Stimulated activated effector memory CD8-positive, alpha-beta T cell treated with anti-CD3 and anti-CD28 coated beads, Interleukin-12 subunit alpha, Interleukin-12 subunit beta, amount 100 ng/mL, for 72 hours (primary cell): ENCODE measurements at regions not wholly inside any gene's neighbourhood (a gene's known extent, or its start where the extent isn't known, plus 50 kb on each side); places are given as distances from the start of the nearest gene placed in this dataset.

Experiments
- ATAC-seq: fragments of 150-1000 bp; cut with Tn5 transposase; 2 replicates; pipeline ENCODE4 v1.10.0; 2021
- DNase-seq, 2 donors: peaks; one replicate each; pipeline ENCODE4 v3.0.0; 2021 to 2022; ENCODE audit warnings: low spot score in 2 of 2
- H3K27ac Mint-ChIP-seq: one replicate; pipeline ENCODE4 v1.8.0; 2022; ENCODE audit warnings: mild to moderate bottlenecking, mixed read lengths
- H3K36me3 Mint-ChIP-seq: one replicate; pipeline ENCODE4 v1.8.0; 2022; ENCODE audit warnings: mild to moderate bottlenecking, mixed read lengths
- H3K4me1 Mint-ChIP-seq: one replicate; pipeline ENCODE4 v1.8.0; 2022; ENCODE audit warnings: mixed read lengths
- H3K4me3 Mint-ChIP-seq: one replicate; pipeline ENCODE4 v1.8.0; 2022; ENCODE audit warnings: mild to moderate bottlenecking, mixed read lengths
- H3K9me3 Mint-ChIP-seq: one replicate; pipeline ENCODE4 v1.8.0; 2022; ENCODE audit warnings: mixed read lengths

DNA sequence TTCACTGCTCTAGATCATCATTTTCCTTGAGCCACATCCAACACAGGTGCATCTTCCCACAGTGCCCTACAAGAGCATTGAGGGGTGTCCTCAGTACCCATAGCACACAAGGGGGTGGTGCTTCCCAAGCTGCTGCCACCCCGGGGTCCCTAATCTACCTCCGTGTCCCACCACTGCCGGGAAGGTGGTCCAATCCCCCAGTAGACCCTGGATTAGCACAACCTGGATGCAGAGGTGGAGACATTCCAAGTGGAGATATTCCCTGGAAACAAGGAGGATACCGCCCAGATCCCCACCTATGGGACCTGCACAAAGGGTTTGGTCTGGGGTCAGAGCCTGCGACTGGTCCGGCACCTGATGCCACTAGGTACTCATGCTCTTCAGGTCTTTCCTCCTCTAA lies 284.8 kb upstream of the PPP2R2D start:
- Mint-ChIP-seq H3K27ac (no peak overlapping the region), H3K36me3 (no peaks in the 10 kb centered on the region), H3K4me3 (no peak overlapping the region), H3K9me3 (no peaks in the 10 kb centered on the region), H3K4me1 (no peaks in the 10 kb centered on the region)
- no peak for DNase-seq
- ATAC-seq = no peak

DNA sequence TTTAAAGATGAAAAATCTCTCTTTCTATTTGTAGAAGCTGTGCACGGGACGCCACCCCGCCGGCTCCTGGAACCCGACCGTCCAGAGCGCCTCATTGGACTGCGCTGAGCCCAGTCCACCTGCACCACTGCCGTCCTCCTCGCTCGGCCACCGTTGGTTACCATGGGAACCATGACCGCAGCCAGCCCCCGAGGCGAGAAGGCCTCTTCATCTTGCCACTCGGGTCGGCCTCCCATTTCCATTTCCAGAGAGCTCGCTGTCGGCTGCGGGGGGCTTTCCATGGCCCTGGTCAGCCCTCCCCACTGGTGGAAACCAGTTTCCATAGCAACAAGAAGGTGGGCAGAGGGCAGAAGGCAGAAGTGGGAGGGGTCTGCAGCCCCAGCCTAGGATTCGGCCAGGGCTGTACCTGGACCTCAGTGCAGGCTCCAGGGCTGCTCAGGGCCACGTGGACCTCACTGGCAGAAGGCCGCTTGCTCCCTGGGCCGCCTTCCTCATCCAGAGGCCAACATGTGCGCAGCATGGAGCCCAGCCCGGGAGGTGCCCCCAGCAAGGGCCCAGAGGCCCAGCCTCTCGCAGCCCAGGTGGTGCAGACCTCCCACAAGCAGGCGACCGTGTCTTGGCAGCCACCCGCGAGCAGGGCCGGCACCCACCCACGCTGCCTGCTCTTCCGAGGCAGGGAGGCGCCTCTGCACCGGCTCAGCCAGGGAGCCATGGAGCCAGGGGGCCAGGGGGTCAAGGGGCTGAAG lies 283.5 kb upstream of the PPP2R2D start:
- no peaks in the 10 kb centered on the region for H3K36me3 Mint-ChIP-seq

DNA sequence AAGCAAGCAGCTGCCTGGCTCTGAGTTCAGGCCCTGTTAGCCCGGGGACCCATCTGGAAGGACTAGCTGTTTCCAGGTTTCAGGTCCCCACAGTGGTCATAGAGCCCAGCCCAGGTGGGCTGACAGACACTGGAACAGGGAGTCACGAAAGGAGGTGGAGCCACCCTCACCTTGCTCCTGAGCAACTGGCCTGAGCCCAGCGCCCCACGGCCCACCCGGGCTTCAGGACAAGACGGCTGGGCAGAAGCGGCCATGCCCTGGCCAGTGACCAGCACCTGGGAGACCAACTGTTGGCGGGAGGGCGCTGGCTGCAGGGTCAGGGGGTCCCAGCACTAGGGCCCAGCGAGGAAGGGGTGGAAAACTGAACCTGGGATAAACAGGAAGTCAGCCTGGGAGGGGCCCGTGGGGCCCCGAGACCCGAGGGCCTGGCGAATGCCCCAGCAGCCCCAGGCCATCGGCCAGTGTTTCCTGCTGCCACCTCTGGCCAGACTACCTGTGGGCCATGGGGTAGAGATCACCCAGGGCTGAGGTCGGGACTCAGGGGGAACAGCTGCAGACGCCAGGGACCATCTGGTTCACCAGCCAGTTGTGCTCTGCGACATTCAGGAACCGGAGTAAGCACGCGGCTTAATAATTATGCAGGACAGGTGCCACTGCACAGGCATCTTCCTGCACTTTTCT lies 282.1 kb upstream of the PPP2R2D start:
- ATAC-seq = no peak
- Mint-ChIP-seq H3K4me1 (no peaks in the 10 kb centered on the region), H3K4me3 (no peak overlapping the region)

More for the DNA sequence above, 283.5 kb upstream of the PPP2R2D start:
- DNase-seq (no peak), ATAC-seq (no peak)
- H3K27ac Mint-ChIP-seq = no peak overlapping the region
- no peak overlapping the region for H3K4me3 Mint-ChIP-seq
- H3K4me1 Mint-ChIP-seq = no peaks in the 10 kb centered on the region
- no peaks in the 10 kb centered on the region for H3K9me3 Mint-ChIP-seq

DNA sequence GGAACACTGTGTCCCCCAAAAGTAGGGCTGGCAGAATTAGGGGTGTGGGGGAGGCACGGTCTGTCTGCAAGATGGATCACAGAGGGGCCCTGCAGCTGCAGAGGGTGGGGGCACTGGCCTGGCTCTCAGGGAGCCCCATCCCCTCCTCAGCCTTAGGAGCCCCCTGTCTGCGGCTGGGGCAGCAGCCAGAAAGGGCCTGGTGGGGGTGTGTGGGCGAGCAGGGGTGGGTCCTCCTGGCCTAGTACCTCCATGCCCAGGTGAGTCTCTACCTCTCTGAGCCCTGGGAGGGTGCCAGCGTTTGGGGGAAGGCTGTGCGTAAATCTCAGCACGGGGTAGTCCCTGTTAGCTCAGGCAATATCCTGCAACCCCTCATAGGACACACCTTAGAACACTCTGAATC lies 280.5 kb upstream of the PPP2R2D start:
- Mint-ChIP-seq H3K4me3 (no peak overlapping the region), H3K36me3 (no peaks in the 10 kb centered on the region), H3K27ac (no peak overlapping the region), H3K9me3 (no peaks in the 10 kb centered on the region), H3K4me1 (no peaks in the 10 kb centered on the region)
- DNase-seq (no peak), ATAC-seq (peak; percentile 16)

More for the DNA sequence above, 282.1 kb upstream of the PPP2R2D start:
- H3K36me3 Mint-ChIP-seq = no peaks in the 10 kb centered on the region
- no peak overlapping the region for H3K27ac Mint-ChIP-seq
- no peak for DNase-seq
- no peaks in the 10 kb centered on the region for H3K9me3 Mint-ChIP-seq

DNA sequence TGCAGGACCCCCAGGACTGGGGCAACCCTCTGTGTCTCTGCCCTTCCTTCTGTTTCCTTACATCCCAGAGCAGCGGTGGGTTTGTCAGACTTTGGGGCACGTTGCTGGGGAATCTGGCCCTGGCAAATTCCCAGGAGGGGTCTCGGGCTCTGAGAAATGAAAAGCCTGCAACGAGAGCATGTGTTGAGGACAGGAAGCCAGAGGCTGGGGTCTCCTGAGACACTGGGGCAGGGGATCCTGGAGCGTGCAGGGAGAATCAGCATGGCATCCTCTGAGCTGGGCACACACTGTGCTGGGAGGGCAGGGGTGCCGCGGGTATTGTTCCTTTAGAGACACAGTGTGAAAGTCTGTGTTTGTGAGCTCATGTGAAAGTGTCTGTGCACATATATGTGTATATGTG lies 279.9 kb upstream of the PPP2R2D start:
- Mint-ChIP-seq H3K36me3 (no peaks in the 10 kb centered on the region), H3K9me3 (no peaks in the 10 kb centered on the region), H3K4me1 (no peaks in the 10 kb centered on the region), H3K27ac (no peak overlapping the region), H3K4me3 (no peak overlapping the region)
- no peak for ATAC-seq
- DNase-seq = no peak

DNA sequence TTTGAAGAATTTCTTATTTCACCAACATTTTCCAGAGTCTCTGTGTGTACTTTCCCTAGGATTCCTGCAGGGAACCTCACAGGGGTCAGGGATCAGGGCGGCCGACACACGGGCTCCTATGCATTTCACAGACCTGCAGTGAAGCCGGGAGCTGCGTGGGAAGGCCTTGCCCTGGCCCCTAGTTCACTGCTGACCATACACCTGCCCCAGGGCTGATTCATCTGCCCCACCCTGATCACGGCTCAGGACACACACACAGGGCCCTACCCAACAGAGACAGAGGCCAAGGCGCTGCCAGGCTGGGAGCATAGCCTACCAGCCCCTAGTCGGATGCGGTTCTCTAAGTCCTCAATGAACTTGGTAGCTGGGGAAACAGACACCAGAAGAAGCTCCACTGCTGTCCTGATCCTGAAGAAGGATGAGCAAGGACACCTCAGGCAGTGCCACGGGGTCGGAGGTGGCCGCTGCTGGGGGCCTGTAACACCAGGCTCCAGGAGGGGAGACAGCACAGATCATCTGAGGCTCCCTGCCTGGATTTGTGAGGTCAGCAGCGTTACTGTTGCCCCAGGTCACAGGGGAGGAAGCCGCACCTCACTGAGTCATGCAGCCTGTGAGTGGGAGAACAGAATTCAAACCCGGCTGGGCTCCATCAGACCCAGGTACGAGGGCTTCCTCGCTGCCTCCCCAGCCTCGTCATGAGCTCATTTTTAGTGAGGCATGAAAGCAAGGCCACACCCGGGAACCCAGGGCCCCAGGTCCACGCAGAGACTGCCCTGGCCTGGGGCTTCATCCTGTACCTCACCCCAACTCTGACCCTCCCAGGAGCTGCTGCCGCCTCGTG lies 278.8 kb upstream of the PPP2R2D start:
- no peaks in the 10 kb centered on the region for H3K36me3 Mint-ChIP-seq
- H3K9me3 Mint-ChIP-seq = no peaks in the 10 kb centered on the region
- no peaks in the 10 kb centered on the region for H3K4me1 Mint-ChIP-seq
- no peak overlapping the region for H3K4me3 Mint-ChIP-seq
- DNase-seq (no peak), ATAC-seq (no peak)
- H3K27ac Mint-ChIP-seq = no peak overlapping the region

DNA sequence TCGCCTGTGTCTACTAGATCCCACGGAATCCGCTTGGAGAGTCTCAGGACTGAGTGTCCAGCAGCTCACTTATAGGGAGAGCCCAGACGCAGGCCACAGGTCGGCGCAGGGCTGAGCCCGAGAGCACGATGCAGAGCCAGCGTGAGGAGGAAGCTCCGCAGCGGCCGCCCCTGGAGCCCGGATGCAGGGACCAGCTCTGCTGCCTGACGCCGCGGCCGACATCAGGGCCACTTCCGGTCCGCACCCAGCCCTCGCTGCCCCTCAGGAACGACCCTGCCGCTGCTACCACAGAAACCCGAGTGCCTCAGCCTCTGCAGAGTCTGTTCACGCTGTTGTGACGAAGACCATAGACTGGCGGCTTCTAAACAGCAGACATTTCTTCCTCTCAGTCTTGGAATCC lies 275.8 kb upstream of the PPP2R2D start:
- Mint-ChIP-seq H3K36me3 (no peaks in the 10 kb centered on the region), H3K9me3 (peaks cover 7% of the 10 kb centered on the region), H3K4me1 (no peaks in the 10 kb centered on the region), H3K4me3 (no peak overlapping the region), H3K27ac (no peak overlapping the region)
- DNase-seq = no peak
- ATAC-seq = no peak

DNA sequence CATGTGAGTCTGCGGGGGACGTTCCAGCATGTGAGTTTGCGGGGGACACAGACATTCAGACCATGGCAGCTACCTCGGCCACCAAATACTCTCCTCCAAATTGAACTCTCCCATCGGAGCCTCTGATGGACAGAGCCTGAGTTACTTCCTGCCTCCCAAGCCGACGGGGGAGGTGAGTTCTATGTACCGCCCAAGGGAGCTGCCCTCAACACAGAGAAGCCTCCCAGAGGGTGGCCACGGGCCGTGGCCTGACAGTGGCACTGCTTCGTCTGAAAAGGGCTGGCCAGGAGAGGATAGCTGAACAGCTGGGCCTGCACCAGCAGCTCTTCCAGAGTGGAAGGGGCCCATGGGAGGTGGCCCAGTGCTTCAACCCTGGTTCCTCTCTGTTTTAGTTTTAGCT lies 274.5 kb upstream of the PPP2R2D start:
- DNase-seq = no peak
- no peak for ATAC-seq
- H3K36me3 Mint-ChIP-seq = no peaks in the 10 kb centered on the region
- peaks cover 7% of the 10 kb centered on the region for H3K9me3 Mint-ChIP-seq
- H3K27ac Mint-ChIP-seq = no peak overlapping the region
- H3K4me1 Mint-ChIP-seq = no peaks in the 10 kb centered on the region
- H3K4me3 Mint-ChIP-seq = no peak overlapping the region

DNA sequence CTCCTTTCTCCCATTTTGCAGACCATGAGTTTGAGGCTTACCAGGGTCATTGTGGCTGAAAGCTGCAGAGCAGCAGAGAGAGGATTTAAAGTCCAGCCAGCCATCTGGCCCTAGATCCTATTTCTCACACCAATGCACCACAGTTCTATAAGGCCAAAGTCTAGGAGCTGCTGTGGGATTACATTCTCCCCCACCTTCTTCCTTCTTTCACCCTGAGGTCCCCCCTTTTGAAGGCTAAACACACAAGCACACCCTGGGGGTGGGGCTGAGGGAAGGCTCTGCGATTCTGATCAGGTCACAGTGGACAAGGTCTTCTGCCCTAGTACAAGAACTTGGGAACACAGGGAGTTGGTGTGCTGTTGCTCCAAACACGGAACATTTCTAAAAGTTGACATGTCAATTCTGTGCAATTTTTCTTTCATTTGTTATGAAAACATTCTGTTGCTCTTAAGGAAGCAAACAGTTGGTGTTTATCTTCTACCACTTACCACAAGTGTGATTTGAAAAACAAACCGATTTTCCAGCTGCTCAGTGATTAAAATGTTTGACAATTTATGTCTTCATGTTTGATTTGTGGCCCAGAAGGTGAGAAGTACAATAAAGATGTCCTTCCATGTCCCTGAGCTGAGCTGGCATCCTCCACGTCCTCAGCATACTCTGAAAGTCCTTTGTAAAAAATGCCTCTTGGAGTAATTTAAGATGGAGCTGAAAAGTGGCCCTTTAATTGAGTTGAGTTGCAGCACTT lies 271.6 kb upstream of the PPP2R2D start:
- Mint-ChIP-seq H3K4me1 (no peaks in the 10 kb centered on the region), H3K4me3 (no peak overlapping the region), H3K9me3 (peaks cover 7% of the 10 kb centered on the region), H3K27ac (no peak overlapping the region), H3K36me3 (no peaks in the 10 kb centered on the region)
- no peak for ATAC-seq
- DNase-seq = peak in 1 of 2 donors; percentile 25

DNA sequence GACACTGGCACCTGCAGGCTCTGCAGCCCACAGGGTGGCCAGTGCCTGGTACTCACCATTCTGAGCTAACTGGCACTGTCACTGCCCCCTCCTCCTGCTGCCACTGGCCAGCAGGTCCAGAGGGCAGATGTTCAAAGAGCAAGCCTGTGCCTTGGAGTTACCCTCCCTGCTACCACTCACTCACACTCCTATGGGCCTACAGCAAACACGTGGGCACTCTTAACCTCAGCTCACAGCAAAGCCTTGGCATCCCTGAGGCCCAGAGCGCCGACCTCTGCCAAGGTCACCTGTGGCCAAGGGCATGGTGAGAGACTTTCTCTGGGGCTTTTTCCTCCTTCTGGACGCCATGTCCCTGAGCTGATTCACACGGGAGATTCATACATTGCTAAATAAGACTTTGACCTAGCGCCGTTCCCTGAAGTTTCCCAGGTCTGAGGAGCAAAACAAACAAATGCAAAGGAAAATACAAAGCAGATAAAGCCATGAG lies 270.0 kb upstream of the PPP2R2D start:
- no peaks in the 10 kb centered on the region for H3K4me1 Mint-ChIP-seq
- H3K27ac Mint-ChIP-seq = no peak overlapping the region
- no peaks in the 10 kb centered on the region for H3K36me3 Mint-ChIP-seq
- peaks cover 8% of the 10 kb centered on the region for H3K9me3 Mint-ChIP-seq
- no peak overlapping the region for H3K4me3 Mint-ChIP-seq
- ATAC-seq (peak; percentile 19), DNase-seq (peak in 1 of 2 donors; percentile 20)

DNA sequence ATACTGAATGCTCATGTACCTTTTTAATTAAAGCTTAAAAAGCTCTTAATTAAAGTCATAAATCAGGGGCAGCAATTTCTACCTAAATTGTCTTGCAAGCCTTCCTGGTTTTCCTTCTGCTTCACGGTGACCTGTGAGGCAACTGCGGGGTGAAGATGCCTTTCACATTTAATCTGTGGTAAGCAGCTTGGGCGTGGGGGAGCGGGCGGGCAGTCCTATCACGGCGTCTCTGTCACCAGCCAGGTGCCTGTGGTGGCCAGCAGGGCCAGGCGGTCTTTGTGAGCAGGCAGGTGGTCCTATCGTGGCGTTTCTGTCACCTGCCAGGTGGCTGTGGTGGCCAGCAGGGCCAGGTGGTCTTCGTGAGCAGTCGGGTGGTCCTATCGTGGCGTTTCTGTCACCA lies 269.2 kb upstream of the PPP2R2D start:
- H3K9me3 Mint-ChIP-seq = peaks cover 10% of the 10 kb centered on the region
- H3K27ac Mint-ChIP-seq = no peak overlapping the region
- no peak overlapping the region for H3K4me3 Mint-ChIP-seq
- DNase-seq (no peak), ATAC-seq (no peak)
- H3K4me1 Mint-ChIP-seq = no peaks in the 10 kb centered on the region
- no peaks in the 10 kb centered on the region for H3K36me3 Mint-ChIP-seq

DNA sequence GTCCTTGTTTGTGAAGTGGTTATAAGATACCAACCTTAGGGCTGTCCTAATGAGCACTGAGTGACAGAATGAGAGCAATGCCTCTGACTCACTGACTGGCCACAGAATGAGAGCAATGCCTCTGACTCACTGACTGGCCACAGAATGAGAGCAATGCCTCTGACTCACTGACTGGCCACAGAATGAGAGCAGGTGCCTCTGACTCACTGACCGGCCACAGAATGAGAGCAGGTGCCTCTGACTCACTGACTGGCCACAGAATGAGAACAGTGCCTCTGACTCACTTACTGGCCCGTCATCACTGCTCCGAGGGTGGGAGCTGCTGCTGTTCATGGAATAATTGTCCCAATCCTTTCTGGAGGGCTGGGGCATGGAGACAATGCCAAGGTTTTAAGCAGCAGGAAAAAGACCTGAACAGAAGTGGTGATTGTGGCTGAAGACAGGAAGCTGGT lies 265.2 kb upstream of the PPP2R2D start:
- Mint-ChIP-seq H3K36me3 (no peaks in the 10 kb centered on the region), H3K4me1 (no peaks in the 10 kb centered on the region), H3K4me3 (no peak overlapping the region), H3K9me3 (peaks cover 3% of the 10 kb centered on the region), H3K27ac (no peak overlapping the region)
- peak; percentile 60 for ATAC-seq
- no peak for DNase-seq

DNA sequence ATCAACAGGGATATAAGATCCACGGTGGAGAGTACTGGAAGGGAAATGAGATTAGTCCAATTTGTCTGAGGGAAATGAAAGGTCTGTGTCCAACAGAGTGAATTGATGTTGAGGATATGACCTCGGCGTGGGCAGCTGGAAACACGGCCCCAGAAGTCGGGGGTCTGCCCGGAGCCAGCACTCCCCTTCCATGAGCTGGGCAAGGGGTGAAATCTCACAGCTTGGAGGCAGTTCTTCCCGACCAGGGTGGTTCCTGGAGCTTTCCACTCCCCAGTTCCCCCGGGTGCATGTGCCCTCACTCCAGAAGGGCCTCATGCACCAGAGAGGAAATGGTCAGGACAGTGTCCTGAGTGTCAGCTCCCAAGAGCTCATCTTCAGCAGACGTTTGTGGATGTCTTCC lies 264.7 kb upstream of the PPP2R2D start:
- Mint-ChIP-seq H3K36me3 (no peaks in the 10 kb centered on the region), H3K27ac (no peak overlapping the region), H3K9me3 (peaks cover 3% of the 10 kb centered on the region), H3K4me3 (no peak overlapping the region), H3K4me1 (no peaks in the 10 kb centered on the region)
- DNase-seq (peak in 1 of 2 donors; percentile 35), ATAC-seq (no peak)

DNA sequence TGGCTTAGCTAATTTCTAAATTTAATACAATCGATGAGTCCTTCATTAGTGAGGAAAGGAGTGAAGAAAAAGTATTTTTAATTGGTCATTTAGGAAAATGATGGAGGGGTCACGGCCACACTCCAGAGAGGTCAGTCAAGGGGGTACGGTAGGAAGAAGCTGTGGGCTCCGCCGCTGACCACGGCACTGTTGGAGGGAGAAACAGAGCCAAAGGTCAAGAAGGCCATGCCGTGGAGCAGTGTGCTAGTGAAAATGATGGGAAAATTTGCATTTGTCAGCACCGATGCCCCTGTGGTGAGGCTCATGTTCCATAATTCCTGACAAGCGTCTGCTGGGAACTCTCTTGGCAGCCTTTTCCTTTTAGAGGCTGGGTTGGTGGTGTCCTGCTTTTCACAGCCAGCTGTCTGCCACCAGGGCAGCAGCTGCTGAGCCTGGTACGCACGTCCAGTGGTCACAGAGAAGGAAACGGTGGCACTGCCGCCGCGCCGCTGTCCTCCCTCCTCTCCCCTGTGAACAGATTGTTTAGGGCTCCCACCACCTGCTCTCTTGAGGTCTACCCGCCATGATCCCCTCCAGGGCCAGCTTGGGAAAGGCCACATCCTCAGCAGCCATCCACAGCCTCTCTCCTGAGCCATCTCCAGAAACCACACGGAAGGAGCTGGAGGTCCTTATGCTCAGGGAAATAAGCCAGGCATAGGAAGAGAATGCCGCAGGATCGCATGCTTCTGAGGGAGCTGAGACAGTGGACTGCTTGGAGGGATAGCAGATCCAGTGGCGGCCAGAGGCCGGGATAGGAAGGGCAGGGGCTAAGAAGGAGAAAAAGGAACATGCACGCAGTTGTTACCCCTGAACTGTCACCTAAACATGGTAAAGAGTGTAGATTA lies 263.7 kb upstream of the PPP2R2D start:
- Mint-ChIP-seq H3K9me3 (peaks cover 3% of the 10 kb centered on the region), H3K4me3 (no peak overlapping the region), H3K27ac (no peak overlapping the region), H3K4me1 (no peaks in the 10 kb centered on the region), H3K36me3 (no peaks in the 10 kb centered on the region)
- DNase-seq (peak in 1 of 2 donors; percentile 29), ATAC-seq (no peak)
